SK-N-SH (cell line): ENCODE measurements at regions not wholly inside any gene's neighbourhood (a gene's known extent, or its start where the extent isn't known, plus 50 kb on each side); places are given as distances from the start of the nearest gene placed in this dataset.

ENCODE experiments used
- CTCF ChIP-seq: fragments of 200-600 bp; sonication (generic); IDR thresholded peaks from 2 replicates; pipeline ENCODE4 v1.6.1; 2017; ENCODE audit warnings: antibody characterized with exemption, mild to moderate bottlenecking, moderate library complexity
- EP300 ChIP-seq, 2 experiments: IDR thresholded peaks; 2 replicates each; pipeline versions ENCODE4 v1.4.0 to v1.6.1; 2012; ENCODE audit warnings: borderline replicate concordance in 1 of 2, low read depth in 1 of 2, low read length in 1 of 2
- EZH2phosphoT487 ChIP-seq: fragments of 200-600 bp; sonication (generic); IDR thresholded peaks from 2 replicates; pipeline ENCODE4 v1.6.1; 2017; ENCODE audit warnings: low read depth, mixed run types, mild to moderate bottlenecking, antibody characterized with exemption, moderate library complexity, borderline replicate concordance
- JUND ChIP-seq: IDR thresholded peaks from 2 replicates; pipeline ENCODE4 v1.4.0; 2012
- MXI1 ChIP-seq: IDR thresholded peaks from 2 replicates; pipeline ENCODE4 v1.6.1; 2012; ENCODE audit warnings: mild to moderate bottlenecking, low read depth, low read length, improper control_type of control experiment
- POLR2AphosphoS5 ChIP-seq: IDR thresholded peaks from 2 replicates; pipeline ENCODE4 v1.6.1; 2012; ENCODE audit warnings: low read depth, low read length
- REST ChIP-seq: IDR thresholded peaks from 2 replicates; pipeline ENCODE4 v1.6.1; 2012; ENCODE audit warnings: mild to moderate bottlenecking, low read depth, low read length, moderate library complexity
- RFX5 ChIP-seq: IDR thresholded peaks from 2 replicates; pipeline ENCODE4 v1.6.1; 2012; ENCODE audit warnings: mild to moderate bottlenecking, improper control_type of control experiment, low read length
- TAF1 ChIP-seq: IDR thresholded peaks from 2 replicates; pipeline ENCODE4 v1.6.1; 2012; ENCODE audit warnings: low read depth, mild to moderate bottlenecking, low read length, moderate library complexity, borderline replicate concordance
- TCF12 ChIP-seq: IDR thresholded peaks from 2 replicates; pipeline ENCODE4 v1.4.0; 2012
- YY1 ChIP-seq: IDR thresholded peaks from 2 replicates; pipeline ENCODE4 v1.4.0; 2012; ENCODE audit warnings: low read depth, mild to moderate bottlenecking
- ZBTB33 ChIP-seq: IDR thresholded peaks from 2 replicates; pipeline ENCODE4 v1.4.0; 2012; ENCODE audit warnings: low read depth, borderline replicate concordance

- TF ChIP-seq CTCF: no peak
- no peak for TF ChIP-seq ZBTB33
- TF ChIP-seq MXI1: no peak
- no peak for TF ChIP-seq EZH2phosphoT487
- no peak for TF ChIP-seq REST
- TF ChIP-seq POLR2AphosphoS5: no peak
- TF ChIP-seq JUND: no peak
- TF ChIP-seq YY1: no peak
- no peak for TF ChIP-seq EP300 (IDR thresholded peaks at IDR 0.05; ENCODE audit: borderline replicate concordance in 1 of 2, low read depth in 1 of 2, low read length in 1 of 2)
- no peak for TF ChIP-seq TCF12
- TF ChIP-seq RFX5: no peak
- TF ChIP-seq TAF1: no peak
These were observed 1417.0 kb upstream of the ALCAM start for GRCh38 chr3:103949693-103950092.
